ENCODE measurements at regions not wholly inside any gene's neighbourhood (a gene's known extent, or its start where the extent isn't known, plus 50 kb on each side); places are given as distances from the start of the nearest gene placed in this dataset.
A peak's percentile ranks its signal among the peaks of the same experiment; 100 is the strongest.

DNA sequence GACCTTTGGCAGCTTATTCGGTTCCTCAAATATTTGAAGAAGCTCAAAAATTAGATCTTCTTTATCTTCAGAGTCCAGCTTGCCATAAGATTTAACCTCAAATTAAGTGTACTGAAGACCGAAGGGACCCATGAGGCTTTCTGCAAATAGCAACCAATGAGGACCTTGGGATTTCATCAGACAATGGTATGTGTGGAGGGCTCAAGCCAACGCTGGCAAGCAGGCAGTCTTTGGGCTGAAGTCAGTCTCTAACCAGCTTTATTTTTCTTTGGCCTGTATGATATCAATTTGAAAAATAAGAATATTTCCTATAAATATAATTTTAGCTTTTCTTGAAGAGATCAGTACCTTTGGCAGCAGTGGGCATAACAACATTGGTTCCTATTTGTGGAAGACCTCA is 692.7 kb downstream of the MCTP2 start:
- DNase-seq = no peak

GRCh38 chr15:94924971-94925598 is 693.7 kb downstream of the MCTP2 start:
- DNase-seq = no peak

GRCh38 chr15:94925680-94926079 is 694.3 kb downstream of the MCTP2 start:
- no peak for DNase-seq

DNA sequence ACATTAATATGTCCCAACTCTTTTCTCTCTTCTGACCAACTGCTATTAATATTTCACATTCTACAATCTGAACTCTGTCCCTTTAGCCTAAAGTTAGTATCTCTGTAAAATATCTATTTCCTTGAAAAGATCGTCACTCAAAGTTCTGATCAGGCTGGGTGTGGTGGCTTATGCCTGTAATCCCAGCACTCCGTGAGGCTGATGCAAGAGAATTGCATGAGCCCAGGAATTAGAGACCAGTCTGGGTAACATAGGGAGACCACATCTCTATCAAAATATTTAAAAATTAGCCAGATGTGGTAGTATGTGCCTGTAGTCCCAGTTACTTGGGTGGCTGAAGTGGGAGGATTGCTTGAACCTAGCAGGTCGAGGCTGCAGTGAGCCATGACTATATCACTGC is 695.6 kb downstream of the MCTP2 start:
- no peak for DNase-seq

DNA sequence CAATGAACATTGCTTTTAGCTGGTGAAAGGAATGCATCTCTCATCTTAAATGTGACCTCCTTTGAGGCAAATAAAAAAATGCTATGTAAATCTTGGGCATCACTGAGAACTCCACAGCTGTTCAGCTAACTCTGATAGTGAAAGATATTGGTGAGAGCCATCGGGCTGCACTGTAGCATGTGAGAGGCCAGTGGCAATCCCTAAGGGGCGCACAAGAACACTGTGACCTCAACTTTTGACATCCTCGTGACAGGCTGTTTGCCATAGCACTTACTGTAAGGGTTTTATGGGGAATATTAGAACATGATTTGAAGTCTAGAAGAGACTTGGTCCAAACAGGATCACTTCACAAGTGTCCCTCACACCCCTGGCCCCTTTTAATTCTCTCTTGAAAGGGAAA is 697.9 kb downstream of the MCTP2 start:
- DNase-seq = no peak

GRCh38 chr15:94930441-94930840 is 699.1 kb downstream of the MCTP2 start:
- DNase-seq = no peak

DNA sequence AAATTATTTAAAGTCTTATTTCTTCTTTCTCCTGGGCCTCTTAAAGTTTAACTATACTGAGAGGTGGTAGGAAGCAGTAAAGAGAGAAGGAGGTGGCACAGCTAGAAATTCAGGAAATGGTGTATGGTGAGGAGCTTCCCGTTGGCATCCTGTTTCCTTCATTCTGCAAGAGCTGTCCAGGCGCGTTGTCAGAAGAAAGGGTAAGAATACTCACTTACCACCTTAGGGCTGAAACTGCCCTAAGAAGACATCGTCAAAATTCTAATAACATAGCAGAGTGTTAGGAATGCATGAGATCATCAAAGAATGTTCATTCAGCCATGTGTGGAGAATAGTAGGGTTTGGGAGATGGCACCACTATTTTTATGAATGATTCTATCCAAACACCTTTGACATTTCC is 699.6 kb downstream of the MCTP2 start:
- DNase-seq = no peak

- DNase-seq = no peak
Measured at GRCh38 chr15:94934440-94934839, 703.1 kb downstream of the MCTP2 start.

DNA sequence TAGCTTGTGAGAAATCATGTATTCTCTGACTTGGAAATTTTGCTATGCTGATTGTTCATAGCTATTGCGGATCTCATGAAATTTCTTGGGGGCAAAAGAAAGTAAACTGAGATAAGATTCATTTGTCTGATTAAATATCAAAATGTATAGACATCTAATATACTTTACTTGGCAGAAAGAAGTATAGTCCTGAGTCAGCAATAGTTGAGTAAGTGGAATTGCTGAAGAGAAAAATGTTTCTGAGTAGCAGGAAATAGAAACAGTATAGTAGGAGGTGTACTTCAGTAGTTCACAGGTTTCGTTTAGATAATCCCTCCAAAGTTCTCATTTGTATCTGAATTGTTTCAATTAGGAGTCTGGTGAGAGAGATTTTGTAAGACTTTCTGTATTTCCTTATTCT is 705.9 kb downstream of the MCTP2 start:
- DNase-seq = no peak

GRCh38 chr15:94943888-94944287 is 712.5 kb downstream of the MCTP2 start:
- no peak for DNase-seq

GRCh38 chr15:94951538-94951937 is 720.2 kb downstream of the MCTP2 start:
- no peak for DNase-seq

- DNase-seq = no peak
Measured at GRCh38 chr15:94963953-94964352, 732.6 kb downstream of the MCTP2 start.

DNA sequence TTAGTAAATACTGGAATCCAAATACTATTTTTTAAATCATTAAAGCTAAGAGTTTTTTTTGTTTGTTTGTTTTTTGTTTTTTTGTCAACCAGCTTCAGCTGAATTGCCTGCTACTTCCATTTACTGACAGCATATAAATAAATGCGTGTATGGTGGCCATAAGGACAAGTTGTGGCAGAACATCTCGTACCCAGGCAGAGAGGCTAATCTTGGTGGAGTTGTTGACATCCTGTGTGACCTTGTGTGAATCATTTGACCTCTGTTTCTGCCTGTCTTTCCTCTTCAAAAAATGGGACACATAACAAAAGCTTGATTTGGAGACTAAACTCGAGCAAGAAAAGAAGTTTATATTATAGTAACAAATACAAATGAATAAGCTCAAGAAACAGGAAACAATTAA is 734.2 kb downstream of the MCTP2 start:
- DNase-seq = no peak

- no peak for DNase-seq
Measured at GRCh38 chr15:94968133-94968532, 736.8 kb downstream of the MCTP2 start.

DNA sequence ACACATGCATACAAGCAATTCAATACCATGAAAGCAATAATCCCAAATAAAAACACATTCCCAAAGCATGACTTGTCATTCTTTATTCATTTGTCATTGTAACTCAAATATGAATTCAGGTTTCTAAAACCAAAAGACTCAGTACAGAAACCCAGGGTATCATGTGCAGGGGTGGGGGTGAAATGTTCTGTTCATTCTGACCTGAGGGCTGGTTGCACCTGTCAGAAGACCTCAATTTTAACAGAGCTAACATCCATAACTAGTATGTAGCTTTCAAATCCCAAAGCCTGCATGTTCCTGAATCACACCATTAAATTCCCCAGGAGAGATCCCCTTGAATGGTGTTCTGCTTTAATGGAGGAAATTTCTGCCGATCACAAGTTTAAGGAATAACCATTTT is 738.7 kb downstream of the MCTP2 start:
- DNase-seq = no peak

GRCh38 chr15:94970802-94971201 is 739.4 kb downstream of the MCTP2 start:
- DNase-seq = no peak

DNA sequence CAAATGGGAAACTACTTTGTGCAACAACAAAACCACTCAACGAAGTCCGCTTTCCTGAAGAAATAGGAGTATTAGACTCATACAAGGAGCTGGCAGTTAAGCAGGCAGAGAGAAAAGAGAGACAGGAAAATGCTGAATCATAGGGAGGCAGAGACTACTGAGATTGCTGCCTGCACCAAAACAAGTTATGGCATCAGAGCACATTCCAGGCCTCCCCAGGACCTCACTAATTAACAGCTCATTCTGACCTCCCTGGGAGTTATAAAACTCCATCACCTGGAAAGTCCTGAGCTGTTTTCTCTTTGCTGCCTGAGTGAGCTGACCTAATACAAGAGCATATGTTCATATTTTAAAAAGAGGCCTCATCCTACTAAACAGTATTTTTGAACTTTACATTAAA is 741.0 kb downstream of the MCTP2 start:
- DNase-seq = no peak

DNA sequence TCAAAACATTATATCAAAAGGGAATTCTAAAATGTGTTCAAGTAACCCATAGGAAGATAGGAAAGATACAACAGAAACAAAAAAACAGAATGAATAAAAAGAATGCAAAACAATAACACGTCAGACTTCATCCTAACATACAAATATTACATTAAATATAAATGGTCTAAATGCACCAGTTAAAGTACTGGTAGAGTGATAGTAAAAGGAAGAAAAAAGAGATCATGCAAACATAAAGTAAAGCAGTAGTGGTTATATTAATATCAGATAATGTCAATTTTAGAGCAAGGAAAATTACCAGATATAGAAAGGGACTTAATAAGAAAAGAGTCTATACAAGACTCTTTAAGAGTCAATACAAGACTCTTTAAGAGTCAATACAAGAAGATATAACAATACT is 755.7 kb downstream of the MCTP2 start:
- no peak for DNase-seq

- DNase-seq = no peak
Measured at GRCh38 chr15:94991718-94992117, 760.4 kb downstream of the MCTP2 start.

- DNase-seq = no peak
Measured at GRCh38 chr15:95009635-95010034, 778.3 kb downstream of the MCTP2 start.

DNA sequence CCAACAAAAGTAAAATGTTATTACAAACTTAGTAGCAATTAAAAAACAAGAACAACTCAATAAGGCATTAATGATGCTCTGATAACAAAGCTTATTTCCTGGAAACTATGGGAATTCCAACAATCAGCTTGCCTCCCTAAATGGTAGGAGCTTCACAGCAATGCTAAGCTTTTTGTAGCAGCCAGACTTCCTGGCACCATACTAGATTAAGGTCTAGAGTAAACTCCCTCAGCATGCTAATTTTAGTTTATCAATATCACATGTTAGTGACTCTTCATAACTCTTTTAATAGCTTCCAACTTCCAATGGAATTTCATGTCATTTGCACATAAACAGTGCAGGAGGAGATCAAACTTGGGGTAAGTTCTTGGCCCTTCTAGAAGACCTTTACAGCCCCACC is 782.0 kb downstream of the MCTP2 start:
- DNase-seq = no peak

DNA sequence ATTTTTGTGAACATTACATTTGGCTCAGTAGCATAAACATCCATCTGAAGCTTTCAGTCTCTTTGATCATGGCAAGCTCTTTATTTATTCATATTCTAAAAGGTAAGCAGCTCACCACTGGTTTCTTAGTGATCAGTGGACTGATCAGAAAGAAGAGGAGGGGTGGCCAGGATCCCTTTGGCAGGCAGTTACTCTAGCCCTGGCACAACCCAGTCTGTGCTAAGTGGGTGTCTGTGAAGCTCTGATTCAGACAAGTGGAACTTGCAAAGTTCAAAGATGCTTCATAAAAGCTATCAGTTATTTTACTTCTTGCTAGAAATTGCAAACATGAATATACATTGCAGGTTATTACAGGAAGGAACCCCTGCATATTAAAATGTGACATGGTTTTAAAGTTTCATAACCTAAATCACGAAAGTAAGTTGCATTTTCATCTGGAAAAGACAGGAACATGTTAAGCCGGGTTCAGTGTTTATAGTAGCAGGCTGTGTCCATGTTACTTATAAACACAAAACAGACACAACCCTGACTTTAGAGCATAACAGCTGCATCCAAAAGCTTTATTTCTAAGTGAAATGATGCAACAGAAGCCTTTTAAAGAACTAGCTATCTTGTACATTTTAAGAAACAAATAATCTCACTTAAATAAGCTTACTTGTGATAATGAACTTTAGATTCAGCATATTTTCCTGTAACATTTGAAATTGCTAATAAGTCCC is 785.3 kb downstream of the MCTP2 start:
- no peak for DNase-seq

- no peak for DNase-seq
Measured at GRCh38 chr15:95017666-95018328, 786.4 kb downstream of the MCTP2 start.

- DNase-seq = peak; percentile 6
Measured at GRCh38 chr15:95018888-95019545, 787.7 kb downstream of the MCTP2 start.
